G401 (cell line): ENCODE measurements at regions not wholly inside any gene's neighbourhood (a gene's known extent, or its start where the extent isn't known, plus 50 kb on each side); places are given as distances from the start of the nearest gene placed in this dataset.

Experiments used
- DNase-seq: peaks from one replicate; pipeline ENCODE4 v3.0.0-alpha.2; 2015; ENCODE audit warnings: low spot score
- in situ Hi-C: cut with HindIII; loops from 2 replicates; pipeline ENCODE4 v1.10.0; 2016; ENCODE audit warnings: low sequenced_read_pairs, mixed read lengths

DNA sequence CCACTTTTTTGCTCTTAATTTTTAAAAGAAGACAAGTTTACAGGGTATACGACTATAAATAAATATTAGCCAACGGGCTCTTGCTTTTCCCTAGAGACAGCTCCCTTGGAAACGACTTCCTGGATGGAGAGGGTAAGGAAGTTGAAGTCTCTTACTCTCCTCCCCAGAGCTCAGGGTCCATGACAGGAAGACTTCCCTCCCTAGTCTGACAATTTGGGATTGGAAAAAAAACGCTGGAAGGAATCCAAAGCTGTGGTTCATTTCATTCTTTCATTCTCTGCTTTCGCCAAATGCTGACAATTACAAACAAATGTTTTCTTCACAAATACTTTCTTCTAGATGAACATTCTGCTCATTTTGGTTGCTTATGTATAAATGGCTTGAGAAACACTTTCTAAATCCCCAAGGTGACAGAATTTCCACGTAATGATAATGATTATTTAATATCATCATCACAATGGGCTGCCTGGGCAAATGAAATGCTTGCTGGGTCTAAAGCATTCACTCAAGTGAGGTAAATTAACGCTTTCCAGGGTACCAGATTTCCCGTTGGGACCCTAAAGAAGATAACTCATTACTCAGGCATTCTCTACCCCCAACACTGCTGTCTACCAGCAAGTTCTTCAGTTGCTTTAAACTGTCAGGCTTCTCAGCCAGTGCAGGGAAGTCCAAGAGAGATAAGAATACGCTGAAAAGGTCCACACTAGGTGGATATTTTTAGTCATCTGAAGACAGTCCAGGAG lies 139.8 kb upstream of the SLC30A5 start:
- in situ Hi-C loops = no loop called here

DNA sequence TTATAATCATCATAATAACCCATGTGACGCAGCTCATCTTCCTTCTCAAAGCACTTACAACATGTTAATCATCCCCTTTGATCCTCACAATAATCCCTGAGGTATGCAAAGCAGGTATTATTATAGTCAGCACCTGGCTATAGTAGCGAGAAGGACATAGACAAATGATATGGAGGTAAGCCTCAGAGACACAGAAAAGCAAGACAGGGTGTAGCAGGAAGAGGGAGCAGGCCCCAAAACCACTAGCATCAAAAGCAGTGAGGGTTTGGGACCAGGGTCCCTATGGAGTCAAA lies 139.2 kb upstream of the SLC30A5 start:
- no peak for DNase-seq
- in situ Hi-C loops = no loop called here

More for the DNA sequence above, 139.8 kb upstream of the SLC30A5 start:
- no peak for DNase-seq

DNA sequence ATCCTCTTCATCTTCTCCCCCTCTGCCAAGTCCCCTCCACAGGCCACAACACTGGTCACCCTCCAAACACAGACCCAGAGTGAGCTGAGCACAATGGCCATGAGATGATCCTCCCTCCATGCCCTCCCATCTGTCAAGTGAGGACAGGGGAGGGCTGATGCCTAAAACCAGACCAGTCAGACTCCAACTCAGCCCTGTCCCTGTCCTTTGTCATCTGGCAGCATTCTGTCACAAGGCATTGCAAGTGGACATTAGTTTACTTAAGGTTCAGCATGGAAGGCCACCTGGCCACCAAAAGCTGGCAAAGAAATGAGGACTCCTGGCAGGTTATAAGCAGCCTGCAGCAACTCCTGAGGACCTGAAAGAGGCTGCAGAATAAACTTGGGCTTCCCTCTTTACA lies 136.2 kb upstream of the SLC30A5 start:
- in situ Hi-C loops = no loop called here
- DNase-seq = no peak

DNA sequence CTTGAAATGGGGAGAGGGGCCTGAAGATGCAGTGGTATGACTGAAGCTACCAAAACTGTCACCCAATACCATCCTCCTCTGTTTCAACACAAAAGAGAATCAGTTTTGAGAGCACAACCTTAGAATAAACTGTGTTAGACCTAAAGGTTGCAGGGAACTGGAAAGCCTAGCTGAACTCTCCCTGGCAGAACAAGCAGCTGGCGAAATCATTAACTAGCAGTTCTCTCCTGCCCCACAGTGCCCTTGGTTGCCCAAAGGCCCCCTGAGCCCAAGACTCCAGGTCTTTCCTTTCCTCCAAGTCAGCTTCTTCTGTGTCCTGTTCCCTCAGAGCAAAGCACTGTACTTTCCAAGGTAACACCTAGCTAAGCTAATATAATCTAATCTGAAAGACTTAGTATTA lies 135.4 kb upstream of the SLC30A5 start:
- in situ Hi-C loops = no loop called here
- no peak for DNase-seq

DNA sequence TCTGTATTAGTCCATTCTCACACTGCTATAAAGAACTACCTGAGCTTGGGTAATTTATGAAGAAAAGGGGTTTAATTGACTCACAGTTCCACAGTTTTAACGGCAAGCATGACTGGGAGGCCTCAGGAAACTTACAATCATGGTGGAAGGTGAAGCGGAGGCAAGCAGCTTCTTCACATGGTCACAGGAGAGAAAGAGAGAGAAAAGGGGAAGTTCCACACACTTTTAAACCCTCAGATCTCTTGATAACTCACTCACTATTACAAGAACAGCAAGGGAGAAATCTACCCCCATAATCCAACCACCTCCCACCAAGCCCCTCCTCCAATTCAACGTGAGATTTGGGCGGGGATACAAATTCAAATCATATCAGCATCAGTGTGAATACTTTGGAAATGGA lies 133.4 kb upstream of the SLC30A5 start:
- in situ Hi-C loops = no loop called here
- DNase-seq = no peak

DNA sequence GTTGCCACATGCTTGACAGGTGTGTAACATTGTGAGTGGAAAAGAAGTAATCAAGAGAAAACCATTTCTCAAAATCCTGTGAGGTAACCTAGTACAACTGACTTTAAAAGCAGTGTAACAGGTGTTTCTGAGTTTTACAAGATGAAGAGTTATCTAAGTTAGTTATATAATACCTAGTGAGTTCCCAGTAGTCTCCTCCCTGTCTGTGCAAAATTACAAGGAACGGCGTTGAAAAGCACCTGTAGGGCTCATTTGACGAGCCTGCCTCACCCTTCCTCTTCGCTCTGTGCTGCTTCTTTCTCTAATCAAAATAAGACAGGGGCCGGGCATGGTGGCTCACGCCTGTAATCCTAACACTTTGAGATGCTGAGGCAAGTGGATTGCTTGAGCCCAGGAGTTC lies 132.9 kb upstream of the SLC30A5 start:
- DNase-seq = no peak
- in situ Hi-C loops = no loop called here

DNA sequence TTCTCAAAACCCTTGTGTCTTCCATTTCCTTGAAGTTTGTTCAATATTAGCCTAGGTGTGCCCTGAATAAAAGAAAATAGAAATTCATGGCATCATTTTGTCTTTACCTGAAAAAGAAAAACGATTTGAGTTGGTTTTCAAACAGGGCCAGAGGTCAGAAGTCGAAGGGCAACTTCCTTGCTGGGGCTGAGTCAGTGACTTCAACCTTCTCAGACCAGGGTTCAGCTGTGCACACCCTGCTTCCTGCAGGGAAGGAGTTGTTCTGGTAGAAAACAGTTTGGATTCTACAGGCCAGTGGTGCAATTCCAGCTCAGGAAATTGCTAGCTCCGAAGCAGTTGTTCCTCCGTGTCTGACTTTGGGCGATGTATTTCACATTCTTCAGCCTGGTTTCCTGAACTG lies 132.1 kb upstream of the SLC30A5 start:
- in situ Hi-C loops = no loop called here
- no peak for DNase-seq

DNA sequence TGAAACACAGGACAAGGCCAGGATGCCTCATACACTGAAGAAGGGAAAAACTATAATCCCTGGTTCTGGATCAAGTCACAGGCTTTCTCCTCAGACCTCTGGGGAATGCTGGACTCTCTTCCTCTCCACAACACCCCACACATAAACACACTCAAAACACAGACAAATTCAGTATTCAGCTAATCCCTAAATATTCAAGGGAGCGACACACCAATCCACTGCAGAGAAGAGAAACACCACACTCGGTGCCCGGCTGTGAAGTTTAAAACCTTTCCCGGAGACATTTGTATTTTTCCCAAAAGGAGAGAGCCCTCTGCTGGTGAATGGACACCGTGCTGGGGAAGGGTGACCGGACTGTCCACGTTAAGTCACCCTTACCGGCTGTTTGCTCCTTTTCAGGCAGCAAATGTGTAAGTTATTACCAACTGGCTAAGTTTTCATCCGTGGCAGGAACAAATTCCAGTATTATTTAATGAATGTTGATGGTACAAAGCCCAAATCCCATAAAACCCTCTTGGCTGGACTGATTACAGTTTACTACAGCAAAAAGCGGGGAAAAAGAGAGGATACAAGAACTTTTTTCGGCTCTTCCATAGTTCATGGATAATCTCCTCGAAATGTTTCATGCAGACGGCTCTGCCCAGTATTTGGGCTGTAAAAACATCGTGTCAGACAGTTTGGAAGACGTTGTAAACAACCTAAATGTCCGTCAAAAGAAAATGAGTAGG lies 130.9 kb upstream of the SLC30A5 start:
- peak; percentile 77 for DNase-seq
- in situ Hi-C loops = no loop called here

DNA sequence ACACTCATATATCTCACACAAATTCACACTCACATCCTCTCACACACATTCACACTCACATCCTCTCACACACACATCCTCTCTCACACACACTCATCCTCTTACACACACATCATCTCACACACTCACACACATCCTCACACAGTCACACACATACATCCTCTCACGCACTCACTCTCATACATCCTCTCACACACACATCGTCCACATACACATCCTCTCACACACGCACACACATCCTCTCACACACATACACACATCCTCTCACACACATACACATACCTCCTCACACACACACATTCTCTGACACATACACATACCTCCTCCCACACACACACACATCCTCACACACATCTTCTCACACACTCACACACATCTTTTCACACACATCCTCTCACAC lies 129.1 kb upstream of the SLC30A5 start:
- in situ Hi-C loops = no loop called here
- no peak for DNase-seq

DNA sequence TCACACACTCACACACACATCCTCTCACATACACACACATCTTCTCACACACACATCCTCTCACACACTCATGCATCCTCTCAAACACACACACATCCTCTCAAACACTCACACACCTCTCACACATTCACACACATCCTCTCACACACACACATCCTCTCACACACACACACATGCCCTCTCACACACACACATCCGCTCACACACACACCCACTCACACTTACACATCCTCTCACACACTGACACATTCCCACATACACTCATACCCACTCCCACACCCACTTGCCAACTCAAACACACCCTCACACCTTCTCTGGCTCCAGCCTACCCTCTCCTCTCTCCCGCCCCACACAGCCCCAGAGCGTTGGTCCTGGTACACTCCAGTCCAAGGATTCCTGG lies 127.9 kb upstream of the SLC30A5 start:
- in situ Hi-C loops = no loop called here
- DNase-seq = no peak

DNA sequence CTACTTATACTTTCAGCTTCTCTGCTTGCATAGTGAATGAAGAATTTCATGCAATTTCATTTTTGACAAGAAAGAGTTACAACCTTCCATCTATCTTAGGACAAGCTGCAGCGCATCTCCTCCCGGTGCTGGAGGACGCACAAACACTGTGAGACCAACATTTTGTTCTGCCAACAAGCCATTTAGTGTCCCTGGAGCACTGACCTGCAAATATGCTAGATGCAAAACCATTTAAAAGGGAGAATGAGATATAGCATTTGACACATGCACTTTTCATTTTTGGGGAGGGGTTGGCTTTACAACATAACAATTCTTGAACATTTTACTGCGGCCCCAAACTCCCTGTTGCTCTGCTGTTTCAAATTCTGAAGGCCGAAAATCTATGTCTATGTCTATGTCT lies 127.2 kb upstream of the SLC30A5 start:
- in situ Hi-C loops = no loop called here

DNA sequence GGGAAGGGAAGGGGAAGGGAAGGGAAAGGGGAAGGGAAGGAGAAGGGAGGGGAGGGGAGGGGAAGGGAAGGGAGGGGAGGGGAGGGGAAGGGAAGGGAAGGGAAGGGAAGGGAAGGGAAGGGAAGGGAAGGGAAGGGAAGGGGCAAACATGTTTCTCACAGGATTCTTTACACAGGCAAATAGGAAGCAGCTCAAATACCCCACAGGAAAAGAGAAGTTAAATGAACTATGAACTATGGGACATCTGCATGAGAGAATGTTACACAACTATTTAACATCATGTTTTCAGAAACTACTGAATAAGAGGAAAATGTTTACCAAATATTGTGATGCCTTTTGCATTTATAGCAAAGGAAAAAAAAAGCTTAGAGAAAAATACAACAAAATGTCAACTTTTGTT lies 125.4 kb upstream of the SLC30A5 start:
- in situ Hi-C loops = no loop called here
- no peak for DNase-seq

More for the DNA sequence above, 127.2 kb upstream of the SLC30A5 start:
- no peak for DNase-seq

DNA sequence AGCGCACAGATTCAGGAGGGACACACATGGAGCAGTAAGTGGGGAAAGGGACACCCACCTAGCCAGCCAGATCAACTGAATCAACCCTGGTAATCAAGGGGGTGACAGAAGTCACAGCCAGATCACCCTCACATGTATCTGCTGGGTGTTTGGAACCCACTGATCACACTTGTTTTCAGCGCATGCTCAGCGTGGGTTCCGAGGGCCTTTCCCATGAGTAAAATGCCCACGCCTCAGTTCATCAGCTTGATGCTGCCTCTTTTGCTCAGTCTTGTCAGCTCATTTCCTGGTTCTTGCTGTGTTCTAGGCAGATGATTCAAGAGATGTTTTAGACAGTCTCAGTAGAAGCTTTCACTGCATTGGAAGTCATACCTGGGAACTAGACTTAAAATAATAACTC lies 123.2 kb upstream of the SLC30A5 start:
- in situ Hi-C loops = no loop called here
- DNase-seq = no peak

DNA sequence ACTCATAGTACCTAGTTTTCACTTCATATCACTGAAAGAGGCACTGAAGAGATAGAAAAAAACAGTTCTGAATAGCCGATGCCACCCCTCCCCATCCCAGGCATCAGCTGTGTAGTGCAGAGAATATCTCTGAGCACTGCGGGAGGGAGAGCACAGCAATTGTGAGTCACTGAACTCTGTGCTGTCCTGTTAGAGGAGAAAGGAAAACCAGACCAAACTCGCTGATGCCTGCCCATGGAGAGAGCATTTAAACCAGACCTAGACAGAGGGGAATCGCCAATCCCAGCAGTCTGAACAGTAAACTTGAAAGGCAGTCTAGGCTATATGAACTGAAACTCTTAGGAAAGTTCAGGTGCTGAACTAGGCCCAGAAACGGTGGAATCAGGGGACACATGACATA lies 120.1 kb upstream of the SLC30A5 start:
- no peak for DNase-seq
- in situ Hi-C loops = no loop called here

DNA sequence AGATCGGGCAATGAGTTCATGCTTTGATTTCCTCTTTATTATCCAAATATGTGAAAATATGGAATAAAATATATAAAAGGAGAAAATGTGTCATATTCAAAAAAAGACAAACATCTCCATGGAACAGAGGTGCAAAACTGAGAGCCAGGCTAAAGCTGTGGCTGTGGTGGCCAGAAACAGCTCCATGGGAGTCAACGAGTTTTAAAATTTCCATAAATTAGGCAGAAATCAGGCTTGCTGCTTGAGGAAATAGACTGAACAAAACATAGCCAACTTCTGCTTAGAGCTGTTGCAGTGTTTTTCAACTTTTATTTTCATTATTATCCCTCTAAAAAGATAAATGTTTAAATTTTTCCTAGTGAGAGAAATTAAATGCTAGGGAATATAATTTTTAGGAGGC lies 110.8 kb upstream of the SLC30A5 start:
- in situ Hi-C loops = no loop called here
- no peak for DNase-seq

DNA sequence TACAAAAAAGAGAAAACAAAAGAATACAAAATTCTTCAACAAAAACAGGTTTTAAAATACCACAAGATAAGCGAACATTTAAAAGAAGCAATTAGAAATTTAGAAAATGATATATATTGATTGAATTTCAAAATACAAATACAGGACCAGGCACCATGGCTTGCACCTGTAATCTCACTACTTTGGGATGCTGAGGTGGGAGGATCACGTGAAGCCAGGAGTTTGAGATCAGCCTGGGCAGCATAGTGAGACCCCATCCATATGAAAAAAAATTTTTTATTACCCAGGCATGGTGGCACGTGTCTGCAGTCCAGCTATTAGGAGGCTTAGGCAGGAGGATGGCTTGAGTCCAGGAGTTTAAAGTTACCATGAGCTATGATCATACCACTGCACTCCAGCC lies 109.9 kb upstream of the SLC30A5 start:
- DNase-seq = no peak
- in situ Hi-C loops = no loop called here

DNA sequence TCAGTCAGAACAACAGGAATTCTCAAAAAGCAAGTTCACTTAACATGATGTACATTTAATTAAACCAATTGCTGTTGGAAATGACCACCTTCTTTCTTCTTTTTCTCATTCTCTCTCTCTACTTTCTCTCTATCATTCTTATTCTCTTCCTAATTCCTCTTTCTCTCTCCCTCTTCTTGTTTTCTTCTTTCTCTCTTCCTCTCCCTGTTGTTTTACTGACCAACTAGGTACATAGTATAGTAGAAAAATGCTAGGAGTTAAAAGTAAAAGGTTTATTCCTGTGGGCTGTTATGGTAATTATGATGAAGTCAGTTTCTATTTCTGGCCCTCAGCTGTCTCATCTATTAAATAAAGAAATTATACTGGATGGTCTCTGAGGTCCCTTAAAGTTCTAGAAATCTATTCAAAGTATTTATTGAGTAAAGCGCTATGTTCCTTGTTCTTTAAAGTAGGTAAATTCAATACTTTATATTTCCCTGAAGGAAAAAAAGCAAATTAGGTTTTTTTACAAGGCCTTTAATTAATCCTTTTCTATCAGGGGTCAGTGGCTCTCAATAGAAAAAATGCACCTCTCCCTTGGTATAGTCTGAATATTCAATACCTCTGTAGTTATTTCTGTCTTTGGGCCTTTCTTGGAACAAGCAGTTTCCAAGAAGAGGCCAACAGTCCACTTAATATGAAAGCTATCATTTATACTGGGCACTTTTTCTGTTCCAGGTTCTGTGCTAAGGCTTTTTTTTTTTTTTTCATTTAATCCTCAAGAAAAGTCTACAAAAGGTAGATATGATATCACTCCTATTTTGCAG lies 102.3 kb upstream of the SLC30A5 start:
- no peak for DNase-seq
- in situ Hi-C loops = no loop called here

DNA sequence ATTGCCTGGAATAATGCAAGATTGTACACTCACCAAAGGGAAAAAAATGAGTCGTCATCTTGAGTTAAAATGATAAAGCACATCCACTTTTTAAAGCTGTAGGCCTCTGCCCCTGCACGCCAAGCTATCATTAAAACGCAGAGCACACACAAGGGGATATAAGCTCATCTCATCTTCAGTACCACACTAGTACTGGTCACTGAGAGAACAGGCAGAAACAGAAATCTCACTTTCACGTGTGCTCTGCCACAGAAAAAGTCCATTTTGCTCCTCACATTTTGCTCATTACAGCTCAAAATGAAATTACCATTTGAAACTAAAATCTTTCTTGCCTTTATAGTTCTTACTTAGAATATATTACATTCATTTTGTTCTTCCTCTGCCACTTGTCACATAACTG lies 99.2 kb upstream of the SLC30A5 start:
- in situ Hi-C loops = no loop called here
- no peak for DNase-seq

DNA sequence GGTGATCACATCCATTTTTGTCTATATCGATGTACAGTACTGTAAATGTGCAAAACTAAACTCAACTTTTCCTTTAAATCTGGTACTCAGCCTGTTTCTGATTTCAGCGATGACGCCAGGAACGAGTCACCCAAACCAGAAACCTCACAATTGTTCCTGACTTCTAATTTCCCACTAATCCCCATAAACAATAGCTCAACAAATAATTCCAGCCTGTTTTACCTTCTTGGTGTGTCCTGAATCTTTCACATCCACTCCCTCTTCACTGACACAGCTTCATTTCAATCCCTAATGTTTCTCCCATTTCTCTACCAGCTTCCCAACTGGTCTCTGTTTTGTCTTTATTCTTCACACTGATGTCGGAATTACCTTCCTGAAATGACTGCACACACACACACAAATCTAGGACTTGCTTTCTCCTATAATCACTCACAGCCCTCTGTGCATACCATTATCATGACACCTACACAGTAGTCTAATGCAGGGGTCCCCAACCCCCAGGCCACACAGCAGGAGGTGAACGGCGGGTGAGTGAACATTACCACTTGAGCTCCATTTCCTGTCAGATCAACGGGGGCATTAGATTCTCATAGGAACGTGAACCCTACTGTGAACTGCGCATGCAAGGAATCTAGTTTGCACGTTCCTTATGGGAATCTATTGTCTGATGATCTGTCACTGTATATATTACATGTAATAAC lies 97.8 kb upstream of the SLC30A5 start:
- DNase-seq = no peak
- in situ Hi-C loops = no loop called here

DNA sequence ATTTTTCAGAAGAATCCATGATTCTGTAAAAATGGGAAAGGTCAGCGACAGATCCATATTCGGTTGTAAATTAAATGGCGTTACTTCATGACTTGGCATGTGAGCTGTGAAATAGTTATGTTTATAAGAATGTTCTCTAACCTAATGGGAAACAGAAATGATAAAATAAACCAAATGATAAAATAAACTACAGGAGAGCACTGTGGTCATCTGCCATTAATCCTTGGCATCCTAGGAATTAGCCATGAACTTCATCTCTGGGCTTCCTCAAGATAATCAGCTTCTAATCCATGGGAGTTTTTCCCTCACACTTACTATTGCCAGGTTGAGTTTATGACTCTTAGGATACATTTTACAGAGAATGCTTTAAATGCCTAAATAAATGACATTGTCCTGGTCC lies 94.6 kb upstream of the SLC30A5 start:
- no peak for DNase-seq
- in situ Hi-C loops = no loop called here
